AG09309 (cell line): ENCODE measurements at regions not wholly inside any gene's neighbourhood (a gene's known extent, or its start where the extent isn't known, plus 50 kb on each side); places are given as distances from the start of the nearest gene placed in this dataset.

Experiments used
- DNase-seq: peaks from one replicate; pipeline ENCODE4 v3.0.0-alpha.2; 2010; ENCODE audit warnings: low read depth
- H3K4me3 ChIP-seq: 2 replicates; pipeline ENCODE4 v1.5.1; 2011; ENCODE audit warnings: mild to moderate bottlenecking, low read depth, low read length, moderate library complexity; ENCODE audit not compliant: control insufficient read depth
- CTCF ChIP-seq: IDR thresholded peaks from 2 replicates; pipeline ENCODE4 v1.5.1; 2011; ENCODE audit warnings: mild to moderate bottlenecking, low read depth, low read length, inconsistent platforms; ENCODE audit not compliant: insufficient read depth, control insufficient read depth; ENCODE audit errors: missing control alignments

GRCh38 chr2:226207671-226208070 lies 591.9 kb downstream of the IRS1 start:
- no peak for TF ChIP-seq CTCF
- DNase-seq = no peak
- no peak overlapping the region for H3K4me3 ChIP-seq

DNA sequence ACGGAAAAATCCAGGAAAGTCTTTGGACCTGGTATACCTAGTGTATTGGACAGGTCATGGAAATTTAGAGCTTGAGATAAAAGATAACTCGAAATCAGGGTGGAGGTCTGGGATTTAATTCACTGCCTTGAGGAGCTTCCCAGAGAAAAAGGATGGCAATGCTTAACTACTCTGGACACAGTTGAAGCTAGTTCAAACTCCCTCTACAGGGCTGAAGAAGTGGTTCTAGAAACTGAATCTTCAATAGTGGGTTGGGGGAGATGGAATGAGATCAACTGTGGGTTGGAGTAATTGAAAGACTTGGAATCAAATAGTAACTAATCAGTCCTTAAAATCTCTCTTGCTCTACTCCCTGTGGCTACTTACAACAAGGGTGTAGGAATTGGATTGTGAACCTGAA lies 600.1 kb downstream of the IRS1 start:
- H3K4me3 ChIP-seq = no peak overlapping the region
- no peak for DNase-seq
- TF ChIP-seq CTCF = no peak

DNA sequence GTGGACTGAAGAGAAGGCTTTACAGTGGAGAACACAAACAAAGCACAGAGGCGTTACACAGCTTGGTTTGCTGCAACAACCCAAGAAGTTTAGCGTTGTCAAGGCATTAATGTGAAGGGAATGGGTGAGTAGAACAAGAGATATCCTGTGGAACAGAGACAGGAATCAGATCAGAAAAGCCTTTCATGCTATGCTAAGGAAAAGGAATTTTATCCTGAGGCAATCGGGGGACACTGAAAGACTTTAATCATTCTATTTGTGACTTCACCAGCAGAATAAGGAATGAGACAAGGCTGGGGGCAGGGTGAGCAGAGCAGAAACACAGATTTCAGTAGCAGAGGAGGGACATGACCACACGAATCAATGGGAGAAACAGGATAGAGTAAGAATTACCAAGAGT lies 600.7 kb downstream of the IRS1 start:
- DNase-seq = no peak
- TF ChIP-seq CTCF = no peak
- no peak overlapping the region for H3K4me3 ChIP-seq

GRCh38 chr2:226190479-226191252 lies 609.0 kb downstream of the IRS1 start:
- no peak overlapping the region for H3K4me3 ChIP-seq
- TF ChIP-seq CTCF = no peak
- no peak for DNase-seq

DNA sequence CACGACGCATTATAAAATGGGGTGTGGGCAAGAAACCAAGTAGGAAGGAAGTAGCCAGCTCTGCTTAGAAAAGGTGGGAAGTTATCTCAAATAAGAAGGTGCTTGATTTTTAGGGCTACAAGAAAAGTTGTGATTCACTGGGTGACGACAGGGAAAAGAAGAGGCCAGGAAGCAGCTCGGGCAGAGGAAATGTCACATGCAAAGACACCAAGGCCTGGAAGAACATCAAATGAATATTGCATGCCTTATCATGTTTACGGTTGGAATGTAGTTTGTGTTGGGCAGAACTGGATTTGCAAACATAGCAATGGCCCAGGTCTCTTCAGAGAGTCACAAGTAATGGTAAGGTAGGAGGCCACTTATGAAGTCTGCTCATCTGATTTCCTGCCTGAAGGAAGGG lies 610.6 kb downstream of the IRS1 start:
- DNase-seq = no peak
- no peak for TF ChIP-seq CTCF
- H3K4me3 ChIP-seq = no peak overlapping the region

GRCh38 chr2:226187616-226188015 lies 612.0 kb downstream of the IRS1 start:
- TF ChIP-seq CTCF = no peak
- peak; percentile 77 for DNase-seq
- H3K4me3 ChIP-seq = no peak overlapping the region
